ENCODE measurements at regions not wholly inside any gene's neighbourhood (a gene's known extent, or its start where the extent isn't known, plus 50 kb on each side); places are given as distances from the start of the nearest gene placed in this dataset.

- H3K4me3 ChIP-seq (ENCODE audit: low read depth, low read length) = no peak overlapping the region
- TF ChIP-seq CTCF (IDR thresholded peaks at IDR 0.05; ENCODE audit: insufficient read depth, low read length, severe bottlenecking) = no peak
- no peak for FAIRE-seq
Measured at GRCh38 chrX:150041208-150041607, 102.9 kb upstream of the EOLA2 start.

GRCh38 chrX:150044556-150044955 lies 106.3 kb upstream of the EOLA2 start:
- no peak for TF ChIP-seq CTCF (IDR thresholded peaks at IDR 0.05; ENCODE audit: insufficient read depth, low read length, severe bottlenecking)
- no peak for FAIRE-seq
- no peaks in the 10 kb centered on the region for H3K27me3 ChIP-seq (ENCODE audit: control insufficient read depth, insufficient read depth, low read length)

More at GRCh38 chrX:150041208-150041607, 102.9 kb upstream of the EOLA2 start:
- Histone ChIP-seq H3K36me3 (ENCODE audit: control insufficient read depth, insufficient read depth, low read length) (no peaks in the 10 kb centered on the region), H3K27me3 (ENCODE audit: control insufficient read depth, insufficient read depth, low read length) (no peaks in the 10 kb centered on the region)
- DNase-seq (ENCODE audit: low read depth) = no peak

GRCh38 chrX:150047818-150048217 lies 109.5 kb upstream of the EOLA2 start:
- DNase-seq (ENCODE audit: low read depth) (no peak), FAIRE-seq (no peak)
- no peak for TF ChIP-seq CTCF (IDR thresholded peaks at IDR 0.05; ENCODE audit: insufficient read depth, low read length, severe bottlenecking)
- H3K36me3 ChIP-seq (ENCODE audit: control insufficient read depth, insufficient read depth, low read length) = no peaks in the 10 kb centered on the region
- H3K27me3 ChIP-seq (ENCODE audit: control insufficient read depth, insufficient read depth, low read length) = no peaks in the 10 kb centered on the region
- H3K4me3 ChIP-seq (ENCODE audit: low read depth, low read length) = no peak overlapping the region

More at GRCh38 chrX:150044556-150044955, 106.3 kb upstream of the EOLA2 start:
- no peaks in the 10 kb centered on the region for H3K36me3 ChIP-seq (ENCODE audit: control insufficient read depth, insufficient read depth, low read length)
- H3K4me3 ChIP-seq (ENCODE audit: low read depth, low read length) = no peak overlapping the region
- no peak for DNase-seq (ENCODE audit: low read depth)

GRCh38 chrX:150049647-150050046 lies 111.4 kb upstream of the EOLA2 start:
- Histone ChIP-seq H3K4me3 (ENCODE audit: low read depth, low read length) (no peak overlapping the region), H3K36me3 (ENCODE audit: control insufficient read depth, insufficient read depth, low read length) (no peaks in the 10 kb centered on the region), H3K27me3 (ENCODE audit: control insufficient read depth, insufficient read depth, low read length) (no peaks in the 10 kb centered on the region)
- DNase-seq (ENCODE audit: low read depth) = no peak
- no peak for TF ChIP-seq CTCF (IDR thresholded peaks at IDR 0.05; ENCODE audit: insufficient read depth, low read length, severe bottlenecking)
- FAIRE-seq = no peak

- H3K36me3 ChIP-seq (ENCODE audit: control insufficient read depth, insufficient read depth, low read length) = no peaks in the 10 kb centered on the region
- DNase-seq (ENCODE audit: low read depth) (peak; percentile 13), FAIRE-seq (no peak)
- no peak for TF ChIP-seq CTCF (IDR thresholded peaks at IDR 0.05; ENCODE audit: insufficient read depth, low read length, severe bottlenecking)
- H3K4me3 ChIP-seq (ENCODE audit: low read depth, low read length) = no peak overlapping the region
- H3K27me3 ChIP-seq (ENCODE audit: control insufficient read depth, insufficient read depth, low read length) = no peaks in the 10 kb centered on the region
Measured at GRCh38 chrX:150050387-150050786, 112.1 kb upstream of the EOLA2 start.

- H3K27me3 ChIP-seq (ENCODE audit: control insufficient read depth, insufficient read depth, low read length) = no peaks in the 10 kb centered on the region
- no peak for TF ChIP-seq CTCF (IDR thresholded peaks at IDR 0.05; ENCODE audit: insufficient read depth, low read length, severe bottlenecking)
- DNase-seq (ENCODE audit: low read depth) (peak; percentile 87), FAIRE-seq (peak; percentile 76)
- no peak overlapping the region for H3K4me3 ChIP-seq (ENCODE audit: low read depth, low read length)
- H3K36me3 ChIP-seq (ENCODE audit: control insufficient read depth, insufficient read depth, low read length) = no peaks in the 10 kb centered on the region
Measured at GRCh38 chrX:150051096-150051495, 112.8 kb upstream of the EOLA2 start.

Measured in bronchial epithelial cell (primary cell).